Stimulated activated CD4-positive, alpha-beta T cell treated with anti-CD3 and anti-CD28 coated beads, Interleukin-15, amount 100 ng/mL, for 1 hour (primary cell): ENCODE measurements at regions not wholly inside any gene's neighbourhood (a gene's known extent, or its start where the extent isn't known, plus 50 kb on each side); places are given as distances from the start of the nearest gene placed in this dataset.
"Not testable (repeated sequence)": the region's sequence is repeated elsewhere in the genome, so short reads cannot be mapped to it uniquely, and the experiment has no call there.

Experiments used
- DNase-seq, 2 donors: peaks; one replicate each; pipeline ENCODE4 v3.0.0-alpha.2; 2020; ENCODE audit warnings: low read depth in 1 of 2, low spot score in 1 of 2

GRCh38 chr15:77843546-77843945, 210.8 kb upstream of the LINGO1 start:
- no peak for DNase-seq

- DNase-seq: no peak
These were observed 208.5 kb upstream of the LINGO1 start for GRCh38 chr15:77840991-77841775.

- DNase-seq: no peak
These were observed 207.5 kb upstream of the LINGO1 start for GRCh38 chr15:77839970-77840905.

GRCh38 chr15:77839456-77839855, 206.7 kb upstream of the LINGO1 start:
- no peak for DNase-seq

GRCh38 chr15:77838595-77838994, 205.9 kb upstream of the LINGO1 start:
- DNase-seq: no peak

GRCh38 chr15:77838061-77838460, 205.3 kb upstream of the LINGO1 start:
- no peak for DNase-seq

- no peak for DNase-seq
These were observed 204.9 kb upstream of the LINGO1 start for GRCh38 chr15:77837649-77838025.

- DNase-seq: no peak
These were observed 204.4 kb upstream of the LINGO1 start for GRCh38 chr15:77836906-77837648.

GRCh38 chr15:77836121-77836692, 203.5 kb upstream of the LINGO1 start:
- DNase-seq: no peak

GRCh38 chr15:77834276-77834990, 201.7 kb upstream of the LINGO1 start:
- DNase-seq: no peak

GRCh38 chr15:77832874-77833273, 200.2 kb upstream of the LINGO1 start:
- DNase-seq: no peak

GRCh38 chr15:77831986-77832385, 199.3 kb upstream of the LINGO1 start:
- no peak for DNase-seq

GRCh38 chr15:77830051-77830468, 197.3 kb upstream of the LINGO1 start:
- DNase-seq: no peak

- DNase-seq: not testable (repeated sequence)
These were observed 196.6 kb upstream of the LINGO1 start for GRCh38 chr15:77829331-77829730.

- no peak for DNase-seq
These were observed 195.1 kb upstream of the LINGO1 start for GRCh38 chr15:77827860-77828259.

- no peak for DNase-seq
These were observed 193.4 kb upstream of the LINGO1 start for GRCh38 chr15:77826006-77826695.

- no peak for DNase-seq
These were observed 192.8 kb upstream of the LINGO1 start for GRCh38 chr15:77825546-77825945.

GRCh38 chr15:77825252-77825542, 192.5 kb upstream of the LINGO1 start:
- no peak for DNase-seq

GRCh38 chr15:77824361-77825251, 191.9 kb upstream of the LINGO1 start:
- DNase-seq: no peak
